Activated CD4-positive, alpha-beta T cell treated with anti-CD3 and anti-CD28 coated beads, Interleukin-2, amount 50 U/mL, for 1 hour (primary cell): ENCODE measurements at regions not wholly inside any gene's neighbourhood (a gene's known extent, or its start where the extent isn't known, plus 50 kb on each side); places are given as distances from the start of the nearest gene placed in this dataset.
A peak's percentile ranks its signal among the peaks of the same experiment; 100 is the strongest.
"Not testable (repeated sequence)": the region's sequence is repeated elsewhere in the genome, so short reads cannot be mapped to it uniquely, and the experiment has no call there.

ENCODE experiments used
- DNase-seq: peaks from one replicate; pipeline ENCODE4 v3.0.0-alpha.2; 2020

DNA sequence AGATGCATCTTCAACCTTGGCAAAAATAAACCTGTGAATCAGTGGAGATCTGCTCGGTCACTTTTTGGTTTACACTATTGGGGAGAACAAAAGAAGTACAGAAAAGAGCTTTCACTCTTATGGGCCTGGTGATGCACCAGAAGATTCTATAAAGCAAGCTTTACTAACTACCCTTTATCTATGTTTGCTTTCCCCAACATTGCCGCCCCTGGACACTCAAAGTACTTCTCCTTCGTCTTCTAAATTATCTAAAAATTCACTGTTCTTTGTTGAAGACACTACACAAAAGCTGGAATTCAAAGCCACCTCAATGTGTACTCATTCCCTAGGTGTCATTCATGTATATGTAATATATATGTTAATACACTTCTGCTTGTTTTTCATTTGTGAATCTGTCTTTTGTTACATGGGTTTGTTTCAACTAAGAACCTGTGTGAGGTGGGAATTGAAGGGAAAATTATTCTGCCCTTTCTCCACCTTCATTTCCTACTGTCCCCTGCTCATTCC lies 97.9 kb upstream of the BTN3A2 start:
- no peak for DNase-seq

DNA sequence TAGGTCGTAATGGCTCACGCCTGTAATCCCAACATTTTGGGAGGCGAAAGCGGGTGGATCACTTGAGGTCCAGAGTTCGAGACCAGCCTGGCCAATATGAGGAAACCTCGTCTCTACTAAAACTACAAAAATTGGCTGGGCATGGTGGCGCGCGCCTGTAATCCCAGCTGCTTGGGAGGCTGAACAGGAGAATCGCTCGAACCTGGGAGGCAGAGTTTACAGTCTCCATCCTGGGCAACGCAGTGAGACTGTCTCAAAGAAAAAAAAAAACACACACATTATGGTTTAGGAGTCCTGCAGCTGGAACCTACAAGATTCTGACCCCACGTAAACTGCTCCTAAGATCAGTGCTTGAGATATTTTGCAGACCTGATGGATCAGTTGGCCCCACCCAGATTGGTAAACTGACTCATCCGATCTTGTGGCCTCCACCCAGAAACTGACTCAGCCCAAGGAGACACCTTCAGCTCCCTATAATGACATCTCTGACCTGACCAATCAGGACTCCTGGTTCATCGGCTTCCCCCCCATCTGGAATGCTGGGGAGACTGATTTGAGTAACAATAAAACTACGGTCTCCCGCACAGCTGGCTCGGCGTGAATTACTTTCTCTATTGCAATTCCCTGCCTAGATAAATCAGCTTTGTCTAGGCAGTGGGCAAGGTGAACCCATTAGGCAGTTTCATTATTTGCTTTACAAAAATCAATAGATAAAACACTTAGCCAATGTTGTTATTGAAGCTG lies 96.2 kb upstream of the BTN3A2 start:
- DNase-seq, result no peak

DNA sequence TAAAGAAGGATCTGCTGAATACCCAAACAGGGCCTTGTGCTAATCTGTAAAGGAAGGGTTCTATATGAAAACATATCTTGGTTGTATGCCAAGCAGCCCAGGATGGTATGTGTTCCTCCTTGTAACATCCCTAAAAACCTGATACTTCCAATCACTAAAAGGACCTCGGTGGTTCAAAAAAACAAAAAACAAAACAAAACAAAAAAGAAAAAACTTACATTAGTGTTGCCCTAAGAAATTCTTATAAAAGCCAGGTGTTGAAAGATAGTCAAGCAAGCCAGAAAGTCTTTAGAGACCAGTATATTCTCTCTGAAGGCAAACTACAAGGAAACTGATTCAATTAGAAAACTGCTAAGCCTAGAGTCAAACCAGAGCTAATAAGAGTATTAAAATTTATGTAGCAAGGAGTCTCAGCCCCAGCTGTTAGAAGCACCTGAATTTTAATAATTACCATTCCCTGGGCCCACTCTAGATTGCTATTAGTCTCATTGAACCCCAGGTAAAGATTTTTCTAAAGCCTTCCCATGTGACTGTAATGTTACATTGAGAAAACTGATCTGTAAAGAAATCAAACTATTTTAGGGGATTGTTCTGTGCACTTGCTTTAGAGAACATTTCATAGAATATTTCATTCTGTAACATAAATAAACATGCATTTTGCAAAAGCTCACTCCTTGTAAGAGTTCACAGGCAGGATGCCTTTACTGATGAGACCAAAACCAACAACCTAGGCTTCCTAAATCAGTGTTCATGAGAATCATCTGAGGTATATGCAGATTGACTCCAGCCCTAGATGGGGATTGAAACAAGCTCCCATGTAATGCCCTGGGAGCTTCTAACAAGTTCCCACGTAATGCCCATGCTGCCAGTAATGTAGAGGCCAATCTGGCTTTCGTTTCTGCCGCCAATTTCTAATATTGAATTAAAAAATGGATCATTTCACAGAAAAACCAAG lies 95.2 kb upstream of the BTN3A2 start:
- no peak for DNase-seq

DNA sequence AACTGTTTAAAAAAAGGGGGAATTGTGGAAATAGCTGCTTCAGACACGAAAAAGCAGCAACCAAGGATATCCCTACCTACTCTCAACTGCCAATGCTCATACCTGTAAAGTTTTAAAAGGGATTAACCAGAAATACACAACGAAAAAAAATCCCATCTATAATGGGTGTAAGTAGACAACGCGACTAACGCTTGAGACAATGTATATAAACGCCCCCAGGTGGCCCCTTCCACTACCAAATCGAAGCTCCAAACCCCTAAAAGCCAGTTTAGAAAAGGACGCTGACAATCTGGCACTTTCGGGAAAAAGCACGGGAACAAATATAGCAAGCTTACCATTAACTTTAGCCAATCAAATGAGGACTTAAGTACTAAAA lies 94.5 kb upstream of the BTN3A2 start:
- DNase-seq, result no peak

DNA sequence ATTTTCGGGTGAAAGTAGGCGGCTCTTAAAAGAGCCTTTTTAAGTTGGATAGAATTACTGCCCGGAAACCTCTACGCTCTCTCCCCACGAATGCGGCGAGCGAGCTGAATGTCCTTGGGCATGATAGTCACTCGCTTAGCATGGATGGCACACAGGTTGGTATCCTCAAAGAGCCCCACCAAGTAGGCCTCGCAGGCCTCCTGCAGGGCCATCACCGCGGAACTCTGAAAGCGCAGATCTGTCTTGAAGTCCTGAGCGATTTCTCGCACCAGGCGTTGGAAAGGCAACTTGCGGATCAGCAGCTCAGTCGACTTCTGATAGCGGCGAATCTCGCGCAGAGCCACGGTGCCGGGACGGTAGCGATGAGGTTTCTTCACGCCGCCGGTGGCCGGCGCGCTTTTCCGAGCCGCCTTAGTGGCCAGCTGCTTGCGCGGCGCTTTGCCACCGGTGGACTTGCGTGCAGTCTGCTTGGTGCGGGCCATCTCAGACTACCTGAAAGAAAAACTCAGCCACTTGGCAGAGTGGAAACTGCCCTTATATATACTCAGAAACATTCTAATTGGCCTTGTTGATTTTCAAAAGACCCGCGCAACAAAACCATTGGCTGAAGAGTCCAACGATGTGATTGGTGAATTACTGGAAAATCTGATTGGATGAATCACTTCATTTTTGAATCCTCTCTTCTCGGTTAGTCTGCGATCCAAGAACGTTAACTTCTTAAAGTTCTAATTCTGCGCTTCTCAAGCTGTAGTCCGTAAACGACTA lies 93.9 kb upstream of the BTN3A2 start:
- DNase-seq, result peak; percentile 74

DNA sequence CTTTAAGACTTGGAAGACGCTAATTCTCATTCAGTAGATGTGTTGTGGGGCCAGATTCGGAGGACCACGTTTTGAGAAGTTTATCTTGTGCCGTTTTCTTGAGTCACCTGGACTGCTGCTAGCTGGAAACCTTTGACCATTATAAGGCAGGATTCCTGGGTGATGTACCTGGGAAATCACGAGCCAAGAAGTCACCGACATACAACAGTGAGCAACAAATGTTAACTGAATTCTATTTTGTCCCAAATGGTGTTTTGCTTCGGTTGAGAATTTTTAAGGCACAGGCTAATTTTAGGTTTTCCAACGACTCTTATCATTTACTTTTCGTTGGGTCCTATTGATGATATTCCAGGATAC lies 93.4 kb upstream of the BTN3A2 start:
- DNase-seq, result no peak

DNA sequence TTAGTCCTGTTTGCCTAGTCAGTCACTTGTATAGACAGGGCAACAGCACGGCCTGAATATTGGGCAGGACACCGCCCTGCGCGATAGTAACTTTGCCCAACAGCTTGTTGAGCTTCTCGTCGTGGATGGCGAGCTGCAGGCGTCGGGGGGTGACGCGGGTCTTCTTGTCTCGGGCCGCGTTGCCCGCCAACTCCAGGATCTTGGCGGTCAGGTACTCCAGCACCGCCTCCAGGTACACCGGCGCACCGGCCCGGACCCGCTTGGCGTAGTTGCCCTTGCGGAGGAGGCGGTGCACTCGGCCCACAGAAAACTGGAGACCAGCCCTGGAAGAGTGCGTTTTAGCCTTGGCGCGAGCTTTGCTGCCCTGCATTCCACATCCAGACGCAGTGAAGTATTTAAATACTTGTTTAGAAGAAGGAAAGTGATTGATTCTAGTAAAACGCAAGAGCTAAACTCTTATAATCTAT lies 92.8 kb upstream of the BTN3A2 start:
- peak; percentile 32 for DNase-seq

DNA sequence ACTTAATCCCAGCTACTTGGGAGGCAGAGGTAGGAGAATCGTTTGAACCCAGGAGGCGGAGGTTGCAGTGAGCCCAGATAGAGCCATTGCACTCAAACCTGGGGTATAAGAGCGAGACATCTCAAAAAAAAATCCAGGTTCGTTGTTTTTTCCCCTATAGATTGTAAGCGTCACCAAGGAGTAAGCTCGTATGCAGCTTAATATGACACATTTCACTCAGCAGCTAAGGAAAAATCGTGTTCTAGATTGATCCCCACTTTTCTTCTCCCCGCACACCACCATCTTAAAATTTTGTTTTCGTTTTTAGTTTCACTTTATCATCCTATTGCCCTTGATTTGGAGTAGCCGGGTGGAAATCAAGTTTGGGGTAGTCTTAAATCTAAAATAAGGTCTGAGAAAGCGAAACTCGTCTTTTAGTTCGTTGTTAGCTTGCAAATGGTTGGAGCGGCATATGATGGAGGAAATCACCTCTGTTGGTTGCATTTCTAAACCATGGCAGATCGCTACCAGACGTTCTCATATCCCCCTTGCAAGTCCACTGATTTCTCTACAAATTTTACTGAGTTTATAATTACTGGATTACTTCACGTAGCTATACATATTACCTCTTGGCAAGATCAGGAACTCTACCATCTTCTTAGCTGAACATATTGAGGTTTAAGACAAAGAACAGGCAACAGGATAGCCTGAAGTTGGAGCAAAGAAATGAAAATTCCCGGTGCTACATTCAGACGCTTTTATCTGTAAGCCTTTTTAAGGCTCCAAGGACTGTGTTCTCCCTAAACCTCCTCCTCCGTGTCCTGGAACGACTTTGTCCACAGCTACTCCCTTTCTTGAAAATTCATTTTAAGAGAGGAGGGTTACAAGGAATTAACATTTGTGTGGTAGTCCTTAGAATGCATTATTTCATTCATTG lies 91.1 kb upstream of the BTN3A2 start:
- peak; percentile 13 for DNase-seq

DNA sequence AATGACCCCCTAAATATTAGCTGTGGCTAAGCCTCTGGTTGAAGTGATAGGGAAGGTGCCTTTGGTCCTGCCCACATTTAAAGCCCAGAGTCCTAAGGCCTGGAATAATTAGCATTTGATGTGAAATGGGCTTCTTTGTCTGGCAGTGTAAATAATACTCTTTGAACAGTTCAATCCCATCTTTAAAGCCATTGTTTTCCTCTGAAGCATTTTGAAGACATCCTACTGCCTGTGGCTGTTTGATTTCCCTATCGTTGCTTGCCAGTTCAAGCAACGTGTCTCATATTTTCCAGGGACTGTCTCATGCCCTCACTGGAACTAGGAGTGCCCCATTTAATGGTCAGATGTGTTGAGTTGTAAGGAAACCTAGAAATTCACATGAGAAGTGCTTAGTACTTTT lies 89.3 kb upstream of the BTN3A2 start:
- no peak for DNase-seq

DNA sequence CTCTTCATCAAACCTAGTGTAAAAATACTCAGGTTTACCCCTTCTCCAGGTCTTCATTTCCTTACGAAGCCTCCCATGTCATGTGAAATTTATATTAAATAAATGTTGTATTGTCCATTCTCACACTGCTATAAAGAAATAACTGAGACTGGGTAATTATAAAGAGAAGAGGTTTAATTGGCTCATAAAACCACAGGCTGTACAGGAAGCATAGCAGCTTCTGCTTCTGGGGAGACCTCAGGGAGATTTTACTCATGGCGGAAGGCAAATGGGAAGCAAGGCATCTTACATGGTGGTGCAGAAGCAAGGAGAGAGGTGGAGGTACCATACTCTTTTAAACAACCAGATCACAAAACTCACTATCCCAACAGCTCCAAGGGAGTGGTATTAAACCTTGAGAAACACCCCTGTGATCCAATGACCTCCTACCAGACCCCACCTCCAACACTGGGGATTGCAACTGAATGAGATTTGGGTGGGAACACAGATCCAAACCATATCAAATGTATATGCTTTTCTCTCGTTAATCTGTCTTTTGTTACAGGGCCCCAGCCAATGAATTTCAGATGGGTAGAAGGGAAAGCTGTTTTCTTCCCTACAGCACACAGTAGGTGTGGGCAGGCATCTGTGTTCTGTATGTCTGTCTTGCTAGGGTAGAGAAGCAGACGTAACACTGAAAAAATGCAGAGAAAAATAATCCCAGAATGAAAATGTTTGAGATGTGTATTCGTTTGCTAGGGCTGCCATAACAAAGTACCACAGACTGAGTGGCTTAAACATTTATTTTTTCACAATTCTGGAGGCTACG lies 88.0 kb upstream of the BTN3A2 start:
- DNase-seq, result no peak

DNA sequence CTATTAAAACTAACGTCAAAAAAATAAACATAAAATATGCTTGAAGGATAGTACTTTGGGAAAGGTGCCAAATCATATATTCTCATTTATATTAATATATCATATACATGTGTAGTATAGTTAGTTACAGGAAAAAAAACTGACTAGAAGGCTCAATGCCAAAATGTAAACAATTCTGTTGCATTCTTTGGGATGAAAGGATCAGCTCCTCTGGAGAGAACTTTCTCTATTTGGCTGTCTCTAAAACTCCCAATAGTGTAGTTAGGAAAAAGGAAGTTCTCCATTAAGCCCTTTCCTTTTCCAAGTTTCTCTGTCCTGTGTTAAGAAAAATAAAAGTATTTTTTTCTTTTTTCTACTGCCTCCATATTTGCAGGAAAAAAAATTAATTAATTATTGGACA lies 86.5 kb upstream of the BTN3A2 start:
- no peak for DNase-seq

DNA sequence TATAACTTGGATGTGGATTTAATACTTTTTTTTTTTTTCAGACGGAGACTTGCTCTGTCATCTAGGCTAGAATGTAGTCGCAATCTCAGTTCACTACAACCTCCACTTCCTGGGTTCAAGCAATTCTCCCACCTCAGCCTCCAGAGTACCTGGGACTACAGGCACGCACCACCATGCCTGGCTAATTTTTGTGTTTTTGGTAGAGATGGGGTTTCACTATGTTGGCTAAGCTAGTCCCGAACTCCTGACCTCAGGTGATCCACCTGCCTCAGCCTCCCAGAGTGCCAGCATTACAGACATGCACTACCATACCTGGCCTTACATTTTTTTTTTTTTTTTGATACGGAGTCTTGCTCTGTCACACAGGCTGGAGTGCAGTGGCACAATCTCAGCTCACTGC lies 85.6 kb upstream of the BTN3A2 start:
- DNase-seq, result not testable (repeated sequence)

DNA sequence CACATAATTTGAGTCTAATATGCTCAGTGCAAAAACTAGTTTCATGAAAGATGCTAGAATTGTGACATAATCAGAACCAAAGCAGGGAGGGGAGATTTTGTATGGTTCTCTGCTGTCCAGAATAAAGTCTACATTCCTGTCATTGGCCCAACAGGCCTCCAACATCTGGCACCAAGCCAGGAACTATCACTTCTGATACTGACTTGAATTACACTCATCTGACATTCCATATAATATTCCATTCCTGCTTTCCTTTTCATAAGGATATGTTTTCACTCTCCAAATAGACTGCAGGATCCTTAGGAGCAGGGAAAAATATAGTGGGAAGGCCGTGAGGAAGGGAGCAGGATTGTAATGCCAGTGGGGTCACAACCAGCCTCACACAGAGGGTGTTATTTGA lies 84.6 kb upstream of the BTN3A2 start:
- no peak for DNase-seq

DNA sequence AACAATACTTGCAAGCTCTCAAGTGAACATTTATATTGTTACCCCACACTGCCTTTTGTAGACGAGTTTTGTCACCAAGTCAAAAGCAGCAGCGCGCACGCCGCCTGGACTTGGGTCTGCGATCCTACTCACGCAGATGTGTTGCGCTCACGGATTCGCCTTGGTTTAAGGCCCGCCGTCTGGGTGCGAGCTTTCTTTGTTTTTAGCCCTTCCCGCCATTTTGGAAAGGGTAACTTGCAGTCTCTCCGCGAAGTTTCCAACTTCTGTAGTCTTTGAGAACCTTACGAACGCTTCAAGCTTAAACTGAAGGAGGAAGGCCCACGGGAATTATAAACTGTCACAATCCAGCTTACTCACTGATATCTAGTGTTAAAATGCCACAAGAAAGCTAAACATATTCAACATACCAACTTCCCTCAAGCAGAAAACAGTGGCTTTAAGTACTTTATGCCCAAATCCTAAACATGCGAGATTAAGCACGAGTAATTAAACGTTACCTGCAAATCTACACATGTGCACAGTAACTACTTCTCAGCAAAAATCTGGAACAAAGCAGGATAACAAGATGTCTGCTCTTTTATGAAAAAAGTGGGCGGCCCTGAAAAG lies 80.4 kb upstream of the BTN3A2 start:
- DNase-seq, result peak; percentile 61

DNA sequence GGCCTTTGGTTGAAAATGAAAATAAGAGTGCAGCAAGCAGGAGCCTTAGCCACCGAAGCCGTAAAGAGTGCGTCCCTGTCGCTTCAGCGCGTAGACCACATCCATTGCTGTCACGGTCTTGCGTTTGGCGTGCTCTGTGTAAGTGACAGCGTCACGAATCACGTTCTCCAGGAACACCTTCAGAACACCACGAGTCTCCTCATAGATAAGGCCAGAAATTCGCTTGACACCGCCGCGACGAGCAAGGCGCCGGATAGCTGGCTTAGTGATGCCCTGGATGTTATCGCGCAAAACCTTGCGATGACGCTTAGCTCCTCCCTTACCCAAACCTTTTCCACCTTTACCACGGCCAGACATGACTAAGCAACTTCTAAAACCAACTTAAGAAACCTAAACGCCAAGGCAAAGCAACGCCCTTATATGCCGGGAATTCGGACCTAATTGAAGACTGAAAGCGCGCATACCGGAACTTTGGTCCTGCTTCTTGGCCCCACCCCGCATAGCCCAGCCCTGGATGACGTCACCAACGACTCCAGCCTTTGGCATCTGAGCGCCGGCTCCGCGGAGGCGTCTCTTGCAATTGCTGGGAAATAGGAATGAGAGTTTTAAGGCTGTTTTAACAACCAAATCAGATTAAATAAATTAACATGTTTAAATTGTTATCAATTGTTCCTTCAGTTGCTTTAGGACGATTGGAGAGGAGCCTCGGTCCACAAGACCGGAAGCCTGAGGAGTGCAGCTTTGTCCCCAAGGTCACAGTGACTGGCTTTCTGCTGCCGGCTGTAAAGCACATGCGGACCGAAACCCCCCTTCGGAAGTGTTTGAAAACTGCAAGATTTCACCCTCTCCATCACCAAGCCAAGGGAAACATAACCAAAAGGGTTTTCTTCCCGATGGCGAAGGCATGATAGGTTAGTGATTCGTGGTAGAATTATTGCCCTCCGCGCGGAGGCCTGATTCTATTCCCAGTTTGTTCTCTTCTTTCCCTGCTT lies 79.6 kb upstream of the BTN3A2 start:
- DNase-seq, result peak; percentile 90

DNA sequence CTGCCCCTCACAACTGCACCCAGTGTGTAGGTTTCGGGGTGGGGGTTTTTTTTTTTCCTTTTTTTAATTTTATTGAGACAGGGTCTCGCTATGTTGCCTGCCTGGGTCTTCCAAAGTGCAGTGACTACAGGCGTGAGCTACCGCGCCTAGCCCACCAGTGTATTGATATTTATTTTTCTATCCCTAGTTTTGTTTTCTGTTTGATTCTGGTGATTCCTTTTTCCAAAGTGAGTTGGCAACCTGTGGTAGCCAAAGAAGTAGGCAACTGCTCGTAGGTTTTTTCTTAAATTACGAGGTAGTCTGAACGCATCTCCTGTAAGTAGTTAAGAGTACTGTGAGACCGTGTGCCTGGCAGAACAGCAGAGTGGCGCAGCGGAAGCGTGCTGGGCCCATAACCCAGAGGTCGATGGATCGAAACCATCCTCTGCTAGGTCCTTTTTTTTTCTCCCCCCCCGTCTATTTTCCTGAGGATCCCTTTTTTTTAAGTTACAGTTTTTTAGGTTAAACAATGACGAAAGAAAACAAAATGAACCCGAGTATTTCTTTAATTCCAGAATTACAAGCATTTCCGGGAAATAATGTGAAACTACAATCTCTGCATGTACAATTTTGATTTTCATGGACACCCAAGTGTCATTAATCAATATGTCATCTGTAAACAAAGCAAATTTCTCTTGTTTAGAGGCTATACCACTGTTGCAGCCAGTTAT lies 78.7 kb upstream of the BTN3A2 start:
- DNase-seq, result peak; percentile 78

DNA sequence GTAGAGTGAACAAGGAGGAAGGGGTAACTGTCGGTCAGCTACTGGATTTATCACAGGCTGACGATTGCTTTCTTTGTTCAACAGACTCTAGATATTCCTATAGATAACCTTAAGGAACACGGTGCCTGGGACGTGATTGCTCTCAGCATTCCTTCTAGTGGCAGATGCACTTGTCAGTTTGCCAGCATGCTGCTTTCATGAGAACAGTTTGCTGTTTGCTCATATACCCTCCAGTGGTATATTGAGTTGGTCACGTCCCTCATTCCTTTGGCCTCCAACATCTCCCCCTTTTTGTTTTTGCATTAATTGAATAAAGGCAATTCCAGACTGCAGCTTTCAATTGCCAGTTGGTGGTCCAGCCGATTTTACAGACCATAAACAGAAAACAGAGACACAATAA lies 76.8 kb upstream of the BTN3A2 start:
- no peak for DNase-seq

DNA sequence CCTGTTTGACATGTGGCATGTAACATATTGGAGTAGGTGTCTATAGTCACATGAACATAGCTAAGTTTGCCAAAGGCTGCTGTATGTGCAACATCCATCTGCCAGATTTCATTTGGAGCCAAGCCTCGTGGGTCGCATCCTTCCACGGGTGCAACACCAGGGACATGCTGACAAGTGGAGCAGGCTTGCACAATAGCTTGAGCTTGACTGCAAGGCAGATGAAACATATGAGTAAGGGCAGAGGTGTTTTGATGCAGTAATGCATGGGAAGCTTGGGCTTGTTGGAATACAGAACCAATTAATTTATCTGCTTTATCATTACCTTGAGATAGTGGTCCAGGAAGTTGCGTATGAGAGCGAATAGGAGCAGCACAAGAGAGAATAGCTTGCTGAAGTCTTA lies 74.1 kb upstream of the BTN3A2 start:
- no peak for DNase-seq

DNA sequence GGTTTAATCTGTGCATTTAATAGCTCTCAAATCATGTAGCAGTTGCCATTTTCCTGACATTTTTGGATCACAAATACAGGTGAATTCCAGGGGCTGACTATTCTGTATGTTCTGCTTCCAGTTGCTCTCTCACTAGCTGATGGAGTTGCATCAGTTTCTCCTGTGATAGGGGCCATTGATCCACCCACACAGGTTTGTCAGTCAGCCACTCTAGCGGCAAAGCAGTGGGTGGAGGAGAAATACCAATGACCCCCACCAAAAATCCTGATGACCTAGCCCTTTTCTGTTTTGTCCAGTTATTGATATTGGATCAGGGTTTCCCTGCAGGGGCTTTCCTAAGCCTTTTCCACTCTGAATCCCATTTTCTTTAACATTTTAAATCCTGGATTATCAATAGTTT lies 72.3 kb upstream of the BTN3A2 start:
- DNase-seq, result no peak
